ENCODE measurements at regions not wholly inside any gene's neighbourhood (a gene's known extent, or its start where the extent isn't known, plus 50 kb on each side); places are given as distances from the start of the nearest gene placed in this dataset.

- TF ChIP-seq EZH2phosphoT487 (IDR thresholded peaks at IDR 0.05; ENCODE audit: borderline replicate concordance, low read length): no peak
- no peak for TF ChIP-seq CTCF (IDR thresholded peaks at IDR 0.05; ENCODE audit: low read depth, low read length, poor library complexity, severe bottlenecking)
- Histone ChIP-seq H3K9me3 (ENCODE audit: control insufficient read depth, insufficient read depth, low read length) (no peaks in the 10 kb centered on the region), H3K27ac (ENCODE audit: low read depth, low read length) (no peak overlapping the region), H3K4me2 (ENCODE audit: low read length) (no peak overlapping the region), H3K79me2 (ENCODE audit: control insufficient read depth, low read length) (no peaks in the 10 kb centered on the region), H3K36me3 (ENCODE audit: control insufficient read depth, low read length) (no peaks in the 10 kb centered on the region), H3K4me1 (ENCODE audit: control insufficient read depth, low read length) (no peaks in the 10 kb centered on the region), H3F3A (ENCODE audit: control insufficient read depth, insufficient read depth) (no peaks in the 10 kb centered on the region), H3K9me2 (replicated peaks; ENCODE audit: control insufficient read depth, low read length) (no peaks in the 10 kb centered on the region), H4K20me1 (ENCODE audit: control insufficient read depth, insufficient read depth, low read depth, low read length) (no peaks in the 10 kb centered on the region), H3K4me3 (ENCODE audit: low read length) (no peak overlapping the region), H3K27me3 (ENCODE audit: control insufficient read depth, low read length) (no peaks in the 10 kb centered on the region)
Measured at GRCh38 chr6:18837013-18837412, 449.9 kb downstream of the RNF144B start.

GRCh38 chr6:18842534-18842933 is 455.4 kb downstream of the RNF144B start:
- Histone ChIP-seq H3K4me1 (ENCODE audit: control insufficient read depth, low read length) (no peaks in the 10 kb centered on the region), H3K4me3 (ENCODE audit: low read length) (no peak overlapping the region), H3K36me3 (ENCODE audit: control insufficient read depth, low read length) (no peaks in the 10 kb centered on the region), H3K79me2 (ENCODE audit: control insufficient read depth, low read length) (no peaks in the 10 kb centered on the region), H3K9me2 (replicated peaks; ENCODE audit: control insufficient read depth, low read length) (no peaks in the 10 kb centered on the region), H3K4me2 (ENCODE audit: low read length) (no peak overlapping the region), H3K27ac (ENCODE audit: low read depth, low read length) (no peak overlapping the region), H3K9me3 (ENCODE audit: control insufficient read depth, insufficient read depth, low read length) (no peaks in the 10 kb centered on the region), H3F3A (ENCODE audit: control insufficient read depth, insufficient read depth) (no peaks in the 10 kb centered on the region), H4K20me1 (ENCODE audit: control insufficient read depth, insufficient read depth, low read depth, low read length) (no peaks in the 10 kb centered on the region), H3K27me3 (ENCODE audit: control insufficient read depth, low read length) (no peaks in the 10 kb centered on the region)
- TF ChIP-seq CTCF (IDR thresholded peaks at IDR 0.05; ENCODE audit: low read depth, low read length, poor library complexity, severe bottlenecking) (no peak), EZH2phosphoT487 (IDR thresholded peaks at IDR 0.05; ENCODE audit: borderline replicate concordance, low read length) (no peak)

GRCh38 chr6:18845896-18846295 is 458.7 kb downstream of the RNF144B start:
- no peaks in the 10 kb centered on the region for H3K4me1 ChIP-seq (ENCODE audit: control insufficient read depth, low read length)
- no peaks in the 10 kb centered on the region for H3K9me3 ChIP-seq (ENCODE audit: control insufficient read depth, insufficient read depth, low read length)
- no peaks in the 10 kb centered on the region for H3K27me3 ChIP-seq (ENCODE audit: control insufficient read depth, low read length)
- no peaks in the 10 kb centered on the region for H3F3A ChIP-seq (ENCODE audit: control insufficient read depth, insufficient read depth)
- H3K9me2 ChIP-seq (replicated peaks; ENCODE audit: control insufficient read depth, low read length): no peaks in the 10 kb centered on the region
- TF ChIP-seq EZH2phosphoT487 (IDR thresholded peaks at IDR 0.05; ENCODE audit: borderline replicate concordance, low read length) (no peak), CTCF (IDR thresholded peaks at IDR 0.05; ENCODE audit: low read depth, low read length, poor library complexity, severe bottlenecking) (no peak)
- no peaks in the 10 kb centered on the region for H3K79me2 ChIP-seq (ENCODE audit: control insufficient read depth, low read length)
- H3K27ac ChIP-seq (ENCODE audit: low read depth, low read length): no peak overlapping the region
- no peak overlapping the region for H3K4me3 ChIP-seq (ENCODE audit: low read length)
- no peak overlapping the region for H3K4me2 ChIP-seq (ENCODE audit: low read length)
- H4K20me1 ChIP-seq (ENCODE audit: control insufficient read depth, insufficient read depth, low read depth, low read length): no peaks in the 10 kb centered on the region
- no peaks in the 10 kb centered on the region for H3K36me3 ChIP-seq (ENCODE audit: control insufficient read depth, low read length)

DNA sequence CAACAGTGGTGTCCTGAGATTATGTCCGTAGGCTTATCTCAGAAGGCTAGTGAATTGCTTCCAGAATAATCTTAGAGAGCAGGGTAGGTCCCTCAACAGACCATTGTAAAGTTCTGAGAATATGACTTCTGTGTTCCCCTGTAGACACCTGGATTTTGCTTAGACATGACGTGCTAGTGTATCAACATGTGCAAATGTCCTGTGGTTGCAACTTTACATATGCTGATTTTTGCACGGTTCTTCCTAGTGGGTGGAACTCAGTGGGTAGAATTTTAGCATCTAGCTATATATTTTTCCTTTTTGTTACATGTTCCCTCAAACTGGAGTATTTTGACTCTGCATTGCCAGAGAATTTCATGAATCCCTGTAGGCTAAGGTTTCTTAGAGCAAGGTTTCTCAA is 459.2 kb downstream of the RNF144B start:
- no peaks in the 10 kb centered on the region for H3K9me2 ChIP-seq (replicated peaks; ENCODE audit: control insufficient read depth, low read length)
- no peaks in the 10 kb centered on the region for H4K20me1 ChIP-seq (ENCODE audit: control insufficient read depth, insufficient read depth, low read depth, low read length)
- TF ChIP-seq EZH2phosphoT487 (IDR thresholded peaks at IDR 0.05; ENCODE audit: borderline replicate concordance, low read length): no peak
- TF ChIP-seq CTCF (IDR thresholded peaks at IDR 0.05; ENCODE audit: low read depth, low read length, poor library complexity, severe bottlenecking): no peak
- H3K4me1 ChIP-seq (ENCODE audit: control insufficient read depth, low read length): no peaks in the 10 kb centered on the region
- no peaks in the 10 kb centered on the region for H3F3A ChIP-seq (ENCODE audit: control insufficient read depth, insufficient read depth)
- H3K27me3 ChIP-seq (ENCODE audit: control insufficient read depth, low read length): no peaks in the 10 kb centered on the region
- H3K4me3 ChIP-seq (ENCODE audit: low read length): no peak overlapping the region
- no peak overlapping the region for H3K4me2 ChIP-seq (ENCODE audit: low read length)
- H3K36me3 ChIP-seq (ENCODE audit: control insufficient read depth, low read length): no peaks in the 10 kb centered on the region
- no peaks in the 10 kb centered on the region for H3K79me2 ChIP-seq (ENCODE audit: control insufficient read depth, low read length)
- no peak overlapping the region for H3K27ac ChIP-seq (ENCODE audit: low read depth, low read length)
- H3K9me3 ChIP-seq (ENCODE audit: control insufficient read depth, insufficient read depth, low read length): no peaks in the 10 kb centered on the region
